ENCODE measurements at regions not wholly inside any gene's neighbourhood (a gene's known extent, or its start where the extent isn't known, plus 50 kb on each side); places are given as distances from the start of the nearest gene placed in this dataset.
"Not testable (repeated sequence)": the region's sequence is repeated elsewhere in the genome, so short reads cannot be mapped to it uniquely, and the experiment has no call there.

DNA sequence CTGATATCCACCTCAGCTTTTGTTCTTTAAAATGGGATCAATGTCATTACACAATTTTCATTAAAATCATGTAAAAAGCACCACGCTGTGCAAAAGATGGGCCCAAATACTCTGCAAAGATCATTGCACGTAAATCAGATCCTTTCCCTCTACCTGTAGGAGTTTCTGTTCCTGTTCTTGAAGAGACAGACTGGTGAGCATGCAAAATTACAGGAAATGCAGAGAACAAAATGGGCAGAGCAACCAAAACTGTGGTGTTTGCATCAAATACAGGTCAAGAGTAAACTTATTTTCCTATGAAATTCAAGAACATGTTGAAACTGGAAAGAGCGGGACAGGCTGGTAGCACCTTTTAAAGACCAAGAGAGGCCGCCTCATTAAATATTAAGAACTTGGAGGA, 294.9 kb upstream of the ADGRL2 start:
- Mint-ChIP-seq H3K9me3 (ENCODE audit: low read depth, unreplicated experiment) (no peaks in the 10 kb centered on the region), H3K36me3 (ENCODE audit: insufficient read depth, unreplicated experiment) (no peaks in the 10 kb centered on the region), H3K27ac (ENCODE audit: unreplicated experiment) (no peak overlapping the region), H3K27me3 (ENCODE audit: unreplicated experiment) (no peaks in the 10 kb centered on the region), H3K4me1 (ENCODE audit: low read depth, unreplicated experiment) (peaks cover 9% of the 10 kb centered on the region), H3K4me3 (ENCODE audit: low read depth, unreplicated experiment) (no peak overlapping the region)
- CTCF ChIA-PET, result no interaction called here
- no peak for DNase-seq
- BruUV-seq (replicated peaks), result no TSS peak
- TF ChIP-seq, protein P1, sequence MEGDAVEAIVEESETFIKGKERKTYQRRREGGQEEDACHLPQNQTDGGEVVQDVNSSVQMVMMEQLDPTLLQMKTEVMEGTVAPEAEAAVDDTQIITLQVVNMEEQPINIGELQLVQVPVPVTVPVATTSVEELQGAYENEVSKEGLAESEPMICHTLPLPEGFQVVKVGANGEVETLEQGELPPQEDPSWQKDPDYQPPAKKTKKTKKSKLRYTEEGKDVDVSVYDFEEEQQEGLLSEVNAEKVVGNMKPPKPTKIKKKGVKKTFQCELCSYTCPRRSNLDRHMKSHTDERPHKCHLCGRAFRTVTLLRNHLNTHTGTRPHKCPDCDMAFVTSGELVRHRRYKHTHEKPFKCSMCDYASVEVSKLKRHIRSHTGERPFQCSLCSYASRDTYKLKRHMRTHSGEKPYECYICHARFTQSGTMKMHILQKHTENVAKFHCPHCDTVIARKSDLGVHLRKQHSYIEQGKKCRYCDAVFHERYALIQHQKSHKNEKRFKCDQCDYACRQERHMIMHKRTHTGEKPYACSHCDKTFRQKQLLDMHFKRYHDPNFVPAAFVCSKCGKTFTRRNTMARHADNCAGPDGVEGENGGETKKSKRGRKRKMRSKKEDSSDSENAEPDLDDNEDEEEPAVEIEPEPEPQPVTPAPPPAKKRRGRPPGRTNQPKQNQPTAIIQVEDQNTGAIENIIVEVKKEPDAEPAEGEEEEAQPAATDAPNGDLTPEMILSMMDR (IDR thresholded peaks at IDR 0.05; ENCODE audit: unreplicated experiment), result no peak
- intact Hi-C loops (cut with micrococcal nuclease; ENCODE audit: unreplicated experiment), result no loop called here

DNA sequence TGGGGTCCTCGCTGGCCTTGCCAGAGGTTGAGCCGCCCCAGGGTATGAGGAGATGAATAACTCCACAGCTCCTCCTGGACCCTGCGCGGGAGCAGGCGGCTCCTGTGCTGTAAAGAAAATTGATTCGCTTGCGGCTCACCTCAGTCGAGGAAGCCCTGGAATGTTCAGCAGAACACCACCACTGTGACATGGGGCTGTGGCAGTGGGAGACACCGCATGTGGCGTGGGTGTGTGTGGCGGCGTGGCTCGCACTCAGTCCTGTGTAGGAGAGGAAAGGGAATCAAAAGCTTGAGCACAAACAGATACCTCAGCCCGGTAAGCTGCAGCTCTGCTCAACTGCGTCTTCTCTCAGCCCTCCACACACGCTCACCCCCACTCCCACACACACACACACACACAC, 295.9 kb upstream of the ADGRL2 start:
- H3K9me3 Mint-ChIP-seq (ENCODE audit: low read depth, unreplicated experiment); H3K27me3 Mint-ChIP-seq (ENCODE audit: unreplicated experiment); intact Hi-C loops (cut with micrococcal nuclease; ENCODE audit: unreplicated experiment); H3K4me3 Mint-ChIP-seq (ENCODE audit: low read depth, unreplicated experiment); BruUV-seq (replicated peaks); H3K27ac Mint-ChIP-seq (ENCODE audit: unreplicated experiment); H3K4me1 Mint-ChIP-seq (ENCODE audit: low read depth, unreplicated experiment); H3K36me3 Mint-ChIP-seq (ENCODE audit: insufficient read depth, unreplicated experiment); DNase-seq: not testable (repeated sequence)
- CTCF ChIA-PET, result interaction anchor here (0.6 kb wide), 1 partner anchor 262 kb away, joined by 3 read pairs; no protein-coding TSS in a partner anchor

DNA sequence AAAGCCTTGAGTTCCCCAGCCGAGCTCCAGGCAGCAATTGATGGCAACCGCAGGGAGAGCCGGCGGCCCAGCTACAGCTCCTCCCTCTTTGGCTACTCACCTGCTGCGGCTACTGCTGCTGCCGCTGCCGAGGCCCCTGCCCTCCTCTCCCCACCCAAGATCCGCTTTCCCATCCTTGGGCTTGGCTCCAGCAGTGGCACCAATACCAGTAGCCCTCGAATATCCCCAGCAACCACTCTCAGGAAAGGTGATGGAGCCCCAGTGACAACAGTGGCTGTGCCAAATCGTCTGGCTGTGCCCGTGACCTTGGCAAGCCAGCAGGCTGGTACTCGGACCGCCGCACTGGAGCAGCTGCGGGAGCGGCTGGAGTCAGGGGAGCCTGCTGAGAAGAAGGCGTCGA, 298.0 kb upstream of the ADGRL2 start:
- H3K4me3 Mint-ChIP-seq (ENCODE audit: low read depth, unreplicated experiment); intact Hi-C loops (cut with micrococcal nuclease; ENCODE audit: unreplicated experiment); H3K4me1 Mint-ChIP-seq (ENCODE audit: low read depth, unreplicated experiment); H3K27me3 Mint-ChIP-seq (ENCODE audit: unreplicated experiment); H3K27ac Mint-ChIP-seq (ENCODE audit: unreplicated experiment); H3K9me3 Mint-ChIP-seq (ENCODE audit: low read depth, unreplicated experiment); BruUV-seq (replicated peaks); H3K36me3 Mint-ChIP-seq (ENCODE audit: insufficient read depth, unreplicated experiment); DNase-seq: not testable (repeated sequence)
- CTCF ChIA-PET, result interaction anchor here (0.6 kb wide), 1 partner anchor 18 kb away, joined by 4 read pairs; no protein-coding TSS in a partner anchor

DNA sequence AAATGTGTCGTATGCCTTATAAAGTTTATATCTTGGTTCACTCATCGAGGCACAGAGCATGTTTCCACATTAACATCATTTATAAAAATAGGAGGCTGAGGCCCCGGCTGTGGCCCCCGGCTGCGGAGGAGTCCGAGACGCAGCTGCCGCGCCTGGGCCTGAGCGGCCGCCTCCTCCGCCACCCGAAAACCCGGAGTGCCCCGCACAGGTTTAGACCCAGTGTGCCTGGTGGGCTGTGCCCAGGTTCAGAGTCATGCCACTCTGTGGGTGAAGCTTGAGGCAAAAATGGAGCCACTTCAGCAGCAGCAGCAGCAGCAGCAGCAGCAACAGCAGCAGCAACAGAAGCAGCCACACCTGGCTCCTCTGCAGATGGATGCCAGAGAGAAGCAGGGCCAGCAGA, 299.2 kb upstream of the ADGRL2 start:
- CTCF ChIA-PET; intact Hi-C loops (cut with micrococcal nuclease; ENCODE audit: unreplicated experiment); H3K27ac Mint-ChIP-seq (ENCODE audit: unreplicated experiment); H3K36me3 Mint-ChIP-seq (ENCODE audit: insufficient read depth, unreplicated experiment); H3K27me3 Mint-ChIP-seq (ENCODE audit: unreplicated experiment); BruUV-seq (replicated peaks); H3K4me1 Mint-ChIP-seq (ENCODE audit: low read depth, unreplicated experiment); DNase-seq; H3K4me3 Mint-ChIP-seq (ENCODE audit: low read depth, unreplicated experiment); H3K9me3 Mint-ChIP-seq (ENCODE audit: low read depth, unreplicated experiment): not testable (repeated sequence)

DNA sequence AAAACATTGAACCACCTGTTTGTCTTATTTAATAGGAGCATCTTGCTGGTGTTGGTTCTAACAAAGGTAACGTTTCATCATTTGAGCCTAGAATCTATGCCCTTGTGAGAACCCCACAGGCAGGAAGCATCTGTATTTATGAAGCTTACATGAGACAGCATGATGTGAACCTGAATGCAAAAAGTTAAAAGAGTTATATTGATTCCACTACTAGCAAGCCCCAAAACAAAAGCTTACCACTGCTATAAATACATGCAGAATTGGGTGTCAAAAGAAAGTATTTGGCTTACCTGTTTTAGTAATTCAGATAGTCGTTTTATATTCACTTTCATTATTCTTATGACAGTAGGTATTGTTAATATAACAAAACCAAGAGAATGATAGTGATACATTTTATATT, 301.2 kb upstream of the ADGRL2 start:
- intact Hi-C loops (cut with micrococcal nuclease; ENCODE audit: unreplicated experiment), result no loop called here
- BruUV-seq (replicated peaks), result no TSS peak
- CTCF ChIA-PET, result no interaction called here

More for the DNA sequence above, 301.2 kb upstream of the ADGRL2 start:
- TF ChIP-seq, protein P1 (IDR thresholded peaks at IDR 0.05; ENCODE audit: unreplicated experiment), result no peak
- H3K4me3 Mint-ChIP-seq (ENCODE audit: low read depth, unreplicated experiment), result no peak overlapping the region
- DNase-seq, result no peak
- H3K9me3 Mint-ChIP-seq (ENCODE audit: low read depth, unreplicated experiment), result no peaks in the 10 kb centered on the region
- no peak overlapping the region for H3K27ac Mint-ChIP-seq (ENCODE audit: unreplicated experiment)
- H3K4me1 Mint-ChIP-seq (ENCODE audit: low read depth, unreplicated experiment), result no peaks in the 10 kb centered on the region
- H3K27me3 Mint-ChIP-seq (ENCODE audit: unreplicated experiment), result no peaks in the 10 kb centered on the region
- H3K36me3 Mint-ChIP-seq (ENCODE audit: insufficient read depth, unreplicated experiment), result no peaks in the 10 kb centered on the region
